Ovary (tissue), 7 donors: ENCODE measurements at regions not wholly inside any gene's neighbourhood (a gene's known extent, or its start where the extent isn't known, plus 50 kb on each side); places are given as distances from the start of the nearest gene placed in this dataset.

Experiments used
- DNase-seq, 5 donors: peaks; one replicate each; pipeline ENCODE4 v3.0.0-alpha.2; 2019 to 2020
- H3K27ac ChIP-seq, 2 donors: fragments of 200-600 bp; one replicate each; pipeline versions ENCODE4 v1.5.1 to v1.8.0; 2019 to 2022
- H3K27me3 ChIP-seq: fragments of 200-600 bp; one replicate; pipeline ENCODE4 v1.8.0; 2022
- H3K36me3 ChIP-seq: fragments of 200-600 bp; sonication (generic); one replicate; pipeline ENCODE4 v1.5.1; 2019
- H3K4me1 ChIP-seq: one replicate; pipeline ENCODE4 v1.8.1; 2013; ENCODE audit warnings: mild to moderate bottlenecking, moderate library complexity; ENCODE audit not compliant: insufficient read depth
- H3K4me3 ChIP-seq: fragments of 200-600 bp; sonication (generic); one replicate; pipeline ENCODE4 v1.5.1; 2017
- H3K9me3 ChIP-seq, 2 donors: fragments of 200-600 bp in 1 of 2; sonication (generic) in 1 of 2; one replicate each; pipeline versions ENCODE4 v1.5.1 to v1.8.1; 2013 to 2019; ENCODE audit warnings: mild to moderate bottlenecking in 1 of 2, moderate library complexity in 1 of 2
- CTCF ChIP-seq, 3 donors: fragments of 450-650 bp in 2 of 3; fragments of 200-600 bp in 1 of 3; IDR thresholded peaks; one replicate each; pipeline versions ENCODE4 v1.5.1 to v1.8.0; 2016 to 2022; ENCODE audit warnings: antibody characterized with exemption in 3 of 3, mild to moderate bottlenecking in 1 of 3
- EP300 ChIP-seq: sonication (generic); formaldehyde crosslinking; IDR thresholded peaks from one replicate; pipeline ENCODE4 v1.6.1; 2017; ENCODE audit warnings: antibody characterized with exemption
- POLR2A ChIP-seq: fragments of 450-650 bp; IDR thresholded peaks from one replicate; pipeline ENCODE4 v1.6.1; 2017; ENCODE audit warnings: antibody characterized with exemption, mild to moderate bottlenecking, moderate library complexity
- WGBS, 3 donors: extraction: QIAGEN DNeasy Blood & Tissue Kit in 1 of 3; methylation state at CpG; one replicate each; pipeline versions ENCODE4 v1.1.5 to v1.1.7; 2013 to 2017; 5-methylcytosine and 5-hydroxymethylcytosine counted together
- intact Hi-C, 4 donors: fragments of 100-400 bp; cut with DNase I; formaldehyde crosslinking; loops; one replicate each; pipeline versions ENCODE4 v1.11.0 to v1.15.1; 2022 to 2023
- donor health status: DM: no; HTN: no; CAD: no; lungs with moderate emphysema.
- donor health status: DM: no; HTN: no; CAD: no.
- donor health status: Bipolar disorder and iron deficiency.
- donor health status: DM: no; HTN: no; CAD: no.
- donor health status: DM: yes; HTN: yes; CAD: no.

- Histone ChIP-seq H3K36me3 (no peaks in the 10 kb centered on the region), H3K9me3 (no peaks in the 10 kb centered on the region), H3K4me3 (no peak overlapping the region), H3K27ac (peak overlapping the region in 1 of 2 donors; percentile 54), H3K4me1 (peaks cover 11% of the 10 kb centered on the region), H3K27me3 (no peaks in the 10 kb centered on the region)
- no peak for DNase-seq
- 94 to 97% (median 96%) methylated on average over 1 of the region's 1 CpG for WGBS, 3 donors
- TF ChIP-seq CTCF (IDR thresholded peaks at IDR 0.05) (no peak), EP300 (no peak), POLR2A (no peak)
- intact Hi-C loops: loop anchor here in 2 of 4 donors (5.0 to 10.0 kb wide), 4 partner anchors 76 to 459 kb away; partner anchors contain the start of gene MAP3K1 (in 1 of the 2)
Measured at GRCh38 chr5:56358046-56358445, 124.9 kb upstream of the ANKRD55 start.

GRCh38 chr5:56357426-56357825 lies 124.3 kb upstream of the ANKRD55 start:
- intact Hi-C loops: loop anchor here in 2 of 4 donors (5.0 to 10.0 kb wide), 4 partner anchors 75 to 460 kb away; partner anchors contain the start of gene MAP3K1 (in 1 of the 2)

GRCh38 chr5:56356836-56357160 lies 123.7 kb upstream of the ANKRD55 start:
- peak overlapping the region in 1 of 2 donors; percentile 41 for H3K27ac ChIP-seq
- no peaks in the 10 kb centered on the region for H3K36me3 ChIP-seq
- intact Hi-C loops: loop anchor here in 2 of 4 donors (5.0 to 10.0 kb wide), 4 partner anchors 74 to 461 kb away; partner anchors contain the start of gene MAP3K1 (in 1 of the 2)
- no peaks in the 10 kb centered on the region for H3K9me3 ChIP-seq
- no peak for DNase-seq
- TF ChIP-seq EP300 (no peak), POLR2A (no peak), CTCF (IDR thresholded peaks at IDR 0.05) (no peak)
- no peaks in the 10 kb centered on the region for H3K27me3 ChIP-seq
- H3K4me1 ChIP-seq: peaks cover 11% of the 10 kb centered on the region
- H3K4me3 ChIP-seq: no peak overlapping the region

More at GRCh38 chr5:56357426-56357825, 124.3 kb upstream of the ANKRD55 start:
- TF ChIP-seq EP300: no peak
- Histone ChIP-seq H3K36me3 (no peaks in the 10 kb centered on the region), H3K4me3 (no peak overlapping the region), H3K27me3 (no peaks in the 10 kb centered on the region), H3K9me3 (no peaks in the 10 kb centered on the region), H3K27ac (peak overlapping the region in 1 of 2 donors; percentile 41), H3K4me1 (peaks cover 11% of the 10 kb centered on the region)
- no peak for DNase-seq

- Histone ChIP-seq H3K27ac (no peak overlapping the region), H3K9me3 (no peaks in the 10 kb centered on the region), H3K27me3 (no peaks in the 10 kb centered on the region), H3K36me3 (no peaks in the 10 kb centered on the region), H3K4me1 (peaks cover 11% of the 10 kb centered on the region), H3K4me3 (no peak overlapping the region)
- WGBS, 3 donors: 54 to 67% (median 58%) methylated on average over 6 of the region's 6 CpGs
- TF ChIP-seq CTCF (IDR thresholded peaks at IDR 0.05) (no peak), EP300 (no peak), POLR2A (no peak)
- no peak for DNase-seq
- intact Hi-C loops: loop anchor here in 2 of 4 donors (5.0 to 10.0 kb wide), 4 partner anchors 74 to 461 kb away; partner anchors contain the start of gene MAP3K1 (in 1 of the 2)
Measured at GRCh38 chr5:56356121-56356835, 123.1 kb upstream of the ANKRD55 start.

- H3K4me3 ChIP-seq: no peak overlapping the region
- H3K36me3 ChIP-seq: no peaks in the 10 kb centered on the region
- no peaks in the 10 kb centered on the region for H3K27me3 ChIP-seq
- intact Hi-C loops: loop anchor here in 2 of 4 donors (5.0 to 10.0 kb wide), 4 partner anchors 73 to 462 kb away; partner anchors contain the start of gene MAP3K1 (in 1 of the 2)
- H3K9me3 ChIP-seq: no peaks in the 10 kb centered on the region
- WGBS, 3 donors: 85 to 96% (median 94%) methylated on average over 4 of the region's 4 CpGs
- TF ChIP-seq EP300 (no peak), POLR2A (no peak), CTCF (IDR thresholded peaks at IDR 0.05) (no peak)
- peaks cover 18% of the 10 kb centered on the region for H3K4me1 ChIP-seq
- no peak for DNase-seq
- H3K27ac ChIP-seq: no peak overlapping the region
Measured at GRCh38 chr5:56354836-56355235, 121.7 kb upstream of the ANKRD55 start.
